GM21576 (cell line): ENCODE measurements at regions not wholly inside any gene's neighbourhood (a gene's known extent, or its start where the extent isn't known, plus 50 kb on each side); places are given as distances from the start of the nearest gene placed in this dataset.

Source experiments
- ATAC-seq: cut with Tn5 transposase; IDR thresholded peaks from one replicate; pipeline ENCODE4 v1.9.1; 2021; ENCODE audit warnings: mild to moderate bottlenecking, moderate library complexity; ENCODE audit not compliant: unreplicated experiment

- no peak for ATAC-seq
Measured at GRCh38 chr4:26099967-26100366, 185.9 kb downstream of the SMIM20 start.

DNA sequence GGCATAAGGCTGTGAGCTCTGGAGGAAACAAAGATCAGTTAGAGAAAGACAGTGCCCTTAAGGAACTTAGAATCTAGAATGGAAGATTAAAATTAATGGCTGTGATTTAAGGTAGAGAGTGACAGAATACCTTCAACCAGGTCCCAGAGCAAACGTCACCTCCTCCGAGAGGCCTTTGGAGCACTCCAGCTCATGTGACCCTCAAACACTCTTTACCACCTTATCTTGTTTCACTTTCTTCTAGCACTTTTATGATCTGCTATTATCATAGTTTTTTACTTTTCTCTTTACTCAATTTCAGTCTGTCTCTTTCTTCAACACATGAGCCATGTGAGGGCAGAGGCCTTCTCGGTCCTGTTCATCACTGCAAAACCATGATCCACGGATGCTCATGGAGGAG lies 187.0 kb downstream of the SMIM20 start:
- ATAC-seq: no peak

DNA sequence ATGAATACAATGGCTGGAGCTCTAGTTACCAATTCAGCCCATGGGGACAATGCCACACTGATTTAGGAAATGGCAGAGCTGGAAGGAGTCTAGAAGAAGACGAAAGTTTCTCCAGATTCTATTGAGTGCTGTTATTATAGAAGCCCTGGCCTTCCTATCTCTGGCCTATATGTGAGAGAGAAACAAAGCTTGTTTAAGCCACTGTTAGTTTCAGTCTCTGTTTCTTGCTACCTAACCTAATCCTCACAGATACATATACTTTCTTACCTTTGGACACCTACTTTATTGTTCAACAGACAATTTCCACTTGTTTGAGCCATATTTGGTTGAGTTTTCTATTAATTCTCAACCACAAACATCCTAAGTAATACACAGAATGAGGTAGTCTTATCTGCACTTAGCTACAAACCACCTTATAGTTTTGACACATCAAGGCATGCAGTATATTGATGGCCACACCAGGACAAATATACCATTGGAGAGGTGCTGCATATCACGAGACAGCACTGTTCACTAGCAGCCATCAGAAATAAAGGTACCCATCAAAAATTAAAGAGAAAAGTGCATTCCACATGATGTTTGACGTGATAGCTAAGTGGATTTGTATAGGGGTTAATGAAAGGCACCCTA lies 190.2 kb downstream of the SMIM20 start:
- peak; percentile 81 for ATAC-seq

DNA sequence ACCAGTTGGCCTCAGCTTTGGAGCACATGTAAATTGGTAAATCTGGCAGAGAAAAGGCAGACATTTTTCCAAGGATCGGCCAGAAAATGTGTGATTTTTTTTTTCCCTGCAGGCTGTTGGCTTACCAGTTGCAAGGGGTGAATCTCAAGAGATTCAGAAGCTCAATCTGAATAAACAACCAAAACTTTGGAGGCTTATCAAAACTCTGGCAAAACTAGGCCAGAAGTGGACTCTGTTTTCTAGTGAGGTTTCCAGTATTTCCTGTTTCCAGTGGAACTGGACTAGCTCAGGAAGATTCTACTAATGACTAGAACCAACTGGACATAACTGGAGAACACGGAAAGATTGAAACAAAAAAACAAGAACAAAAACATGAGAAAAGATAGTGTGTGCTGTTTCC lies 191.3 kb downstream of the SMIM20 start:
- ATAC-seq: no peak

DNA sequence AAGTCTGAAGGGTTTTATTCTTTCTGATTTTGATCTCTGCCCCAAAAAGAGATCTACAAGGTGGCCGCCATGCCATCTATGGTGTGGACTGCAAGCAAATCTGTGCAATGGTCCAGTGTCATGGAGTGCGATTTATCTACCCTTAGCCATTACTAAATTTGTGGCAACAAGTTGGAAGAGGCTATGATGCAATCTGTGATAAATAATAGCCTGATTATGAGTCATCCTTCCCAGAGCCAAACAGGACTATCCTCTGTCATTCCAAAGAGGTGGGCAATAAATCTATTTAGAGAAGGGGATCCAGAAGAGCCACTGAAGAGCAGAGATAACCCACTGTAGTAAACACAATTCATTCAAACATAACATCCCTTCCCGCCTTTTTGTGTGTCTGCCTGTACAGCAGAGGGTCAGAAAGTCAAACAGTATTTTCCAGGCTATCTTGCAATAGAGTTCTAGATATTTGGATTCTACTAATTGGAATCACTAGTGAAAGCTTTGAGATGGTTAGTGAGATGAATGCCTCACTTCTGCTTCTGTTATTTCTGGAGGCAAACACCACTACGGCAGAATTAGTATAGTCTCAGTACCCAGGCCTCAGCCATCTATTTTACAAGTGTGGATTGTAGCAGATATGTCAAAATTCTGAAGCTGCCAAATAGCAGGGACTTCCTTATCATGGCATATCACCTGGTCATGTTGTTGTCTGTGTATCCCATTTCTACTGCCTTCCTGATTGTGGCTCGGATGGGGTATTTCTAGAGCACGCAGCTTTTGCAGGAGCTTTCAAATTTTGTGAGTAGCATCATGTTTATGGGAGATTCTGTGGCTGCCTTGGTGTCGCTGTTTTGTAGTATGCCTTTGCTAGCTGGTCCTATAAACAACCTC lies 192.0 kb downstream of the SMIM20 start:
- ATAC-seq: peak; percentile 46

- ATAC-seq: no peak
Measured at GRCh38 chr4:26106776-26107175, 192.8 kb downstream of the SMIM20 start.

DNA sequence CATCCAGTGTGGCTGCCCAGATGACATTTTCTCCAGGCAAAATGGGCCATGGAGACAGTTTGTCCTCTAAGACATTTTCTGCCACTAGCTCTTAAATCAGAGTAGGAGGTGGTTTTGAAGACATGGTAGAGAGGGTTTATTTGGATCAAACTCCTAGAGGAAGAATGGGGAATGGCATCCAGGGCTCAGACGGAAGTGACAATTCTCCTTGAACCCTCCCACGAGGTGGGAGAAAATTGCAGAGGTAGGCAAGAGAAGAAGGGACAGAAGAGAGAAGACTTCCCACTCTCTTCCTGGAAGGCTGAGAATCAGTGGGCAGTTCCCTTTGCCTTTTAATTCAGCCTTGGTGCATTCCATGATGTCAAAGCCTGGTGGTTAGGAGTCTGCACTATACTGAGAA lies 194.0 kb downstream of the SMIM20 start:
- no peak for ATAC-seq

- ATAC-seq: no peak
Measured at GRCh38 chr4:26110493-26110892, 196.5 kb downstream of the SMIM20 start.

DNA sequence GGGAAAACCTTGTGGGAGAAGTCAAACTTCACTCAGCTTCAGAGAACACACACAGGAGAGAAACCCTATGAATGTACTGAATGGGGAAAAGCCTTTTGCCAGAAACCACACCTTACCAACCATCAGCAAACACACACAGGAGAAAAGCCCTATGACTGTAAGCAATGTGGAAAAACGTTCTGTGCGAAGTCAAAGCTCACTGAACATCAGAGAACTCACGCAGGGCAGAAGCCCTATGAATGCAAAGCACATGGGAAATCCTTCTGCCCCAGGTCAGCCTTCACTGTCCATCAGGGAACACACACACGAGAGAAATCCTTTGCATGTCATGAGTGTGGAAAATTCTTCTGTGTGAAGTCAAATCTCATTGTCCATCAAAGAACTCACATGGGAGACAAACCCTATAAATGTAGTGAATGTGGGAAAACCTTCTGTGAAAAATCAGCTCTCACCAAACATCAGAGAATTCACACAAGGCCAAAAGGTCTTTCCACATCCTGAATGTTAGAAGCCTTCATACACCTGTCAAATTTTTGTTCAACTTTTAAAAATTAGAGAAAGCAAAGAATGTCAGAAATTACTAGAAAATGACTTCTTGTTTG lies 199.4 kb downstream of the SMIM20 start:
- no peak for ATAC-seq

GRCh38 chr4:26116057-26116456 lies 202.0 kb downstream of the SMIM20 start:
- no peak for ATAC-seq

DNA sequence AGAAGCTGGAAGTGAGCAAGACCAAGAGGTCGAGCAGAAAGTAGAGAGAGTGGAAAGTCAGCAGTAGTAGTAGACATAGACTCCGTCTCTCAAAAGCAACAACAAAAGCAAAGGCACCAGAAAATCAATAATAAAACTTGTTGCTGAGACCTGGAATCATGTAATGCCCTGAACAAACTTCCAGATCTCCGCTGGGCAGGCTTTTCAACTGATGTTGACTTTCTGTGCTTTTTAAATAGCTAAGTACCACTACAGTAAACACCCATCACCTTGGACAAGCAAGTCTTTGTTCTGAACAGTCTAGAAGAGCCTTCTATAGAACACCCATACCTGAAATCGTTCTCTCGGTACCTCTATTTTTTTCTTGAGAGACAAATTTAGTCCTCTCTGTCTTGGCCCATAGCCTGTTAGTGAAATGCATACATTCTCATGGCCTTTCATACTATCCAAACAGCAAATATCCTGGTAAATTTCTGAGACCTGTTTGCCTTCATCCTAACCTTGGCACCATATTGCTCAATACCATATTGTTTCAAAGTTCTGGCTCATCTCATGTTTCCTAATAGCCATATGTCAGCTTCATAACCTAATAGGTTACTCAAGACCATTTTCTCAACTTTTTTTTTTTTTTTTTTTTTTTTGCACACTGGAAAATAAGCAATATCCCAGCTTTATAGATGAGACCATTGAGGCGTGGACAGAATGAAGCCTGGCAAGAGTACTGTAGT lies 200.6 kb upstream of the RBPJ start:
- no peak for ATAC-seq

DNA sequence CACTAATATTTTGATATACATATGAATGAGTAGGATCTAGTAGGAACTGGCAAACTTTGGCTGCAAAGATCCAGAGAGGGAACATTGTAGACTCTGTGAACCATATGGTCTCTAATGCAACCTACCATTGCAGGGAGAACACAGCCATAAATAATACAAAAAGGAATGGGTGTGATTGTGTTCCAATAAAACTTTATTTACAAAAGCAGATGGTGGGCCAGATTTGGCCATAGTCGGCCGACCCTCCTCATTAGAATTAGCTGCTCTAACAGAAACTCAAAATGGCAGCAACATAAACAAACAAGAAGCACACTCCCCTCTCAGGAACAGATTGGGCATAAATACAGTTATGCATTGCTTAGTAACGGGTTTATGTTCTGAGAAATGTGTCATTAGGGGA lies 198.1 kb upstream of the RBPJ start:
- ATAC-seq: no peak

GRCh38 chr4:26124753-26125321 lies 196.0 kb upstream of the RBPJ start:
- ATAC-seq: no peak

- no peak for ATAC-seq
Measured at GRCh38 chr4:26126143-26126718, 194.6 kb upstream of the RBPJ start.

DNA sequence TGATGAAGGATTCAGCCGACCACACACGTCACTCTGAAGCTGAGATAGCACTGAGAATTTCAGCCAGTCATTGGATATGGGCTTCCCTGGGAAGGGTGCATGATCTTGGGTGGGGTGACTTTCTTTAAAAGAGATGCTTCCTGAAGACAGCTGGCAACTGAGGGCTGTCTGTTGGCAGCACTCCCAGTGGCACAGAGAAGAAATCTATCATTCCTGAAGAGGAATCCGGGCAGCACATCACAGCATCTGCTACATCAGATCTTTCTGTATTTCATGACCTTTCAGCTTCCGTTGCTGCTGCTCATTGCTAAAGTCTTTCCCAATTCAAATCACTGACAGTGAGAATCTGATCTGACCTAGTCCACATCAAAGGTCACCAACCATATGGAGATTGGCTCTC lies 193.8 kb upstream of the RBPJ start:
- ATAC-seq: no peak

GRCh38 chr4:26127851-26128337 lies 192.9 kb upstream of the RBPJ start:
- no peak for ATAC-seq

- ATAC-seq: peak; percentile 71
Measured at GRCh38 chr4:26130173-26130572, 190.6 kb upstream of the RBPJ start.

DNA sequence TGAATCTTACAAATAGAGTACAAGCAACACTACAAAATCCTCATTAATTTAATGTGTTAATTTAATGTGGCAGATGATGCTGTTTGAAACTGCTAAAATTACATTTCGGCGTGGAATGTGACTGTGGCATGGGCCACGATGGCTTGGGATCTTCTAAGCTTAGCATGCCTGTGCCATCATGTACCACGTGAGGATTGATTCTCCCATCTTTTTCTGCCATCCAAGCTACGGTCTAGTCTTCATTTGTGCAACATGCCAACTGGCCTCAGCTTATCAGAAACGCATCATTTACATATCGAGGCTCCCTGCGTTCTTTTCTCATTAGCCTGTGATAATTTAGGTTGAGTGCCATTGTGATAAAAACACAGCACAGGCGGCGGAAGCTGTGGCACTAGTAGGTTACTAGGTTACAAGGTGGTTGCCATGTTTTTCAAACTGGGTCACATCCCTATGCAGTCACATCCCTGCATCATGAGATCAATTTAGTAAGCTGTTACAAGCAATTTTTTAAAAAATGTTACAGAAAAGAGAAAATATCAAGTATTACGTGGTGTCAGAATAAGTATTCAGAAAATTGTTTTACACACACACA lies 189.9 kb upstream of the RBPJ start:
- no peak for ATAC-seq

- peak; percentile 48 for ATAC-seq
Measured at GRCh38 chr4:26131711-26132110, 189.1 kb upstream of the RBPJ start.

DNA sequence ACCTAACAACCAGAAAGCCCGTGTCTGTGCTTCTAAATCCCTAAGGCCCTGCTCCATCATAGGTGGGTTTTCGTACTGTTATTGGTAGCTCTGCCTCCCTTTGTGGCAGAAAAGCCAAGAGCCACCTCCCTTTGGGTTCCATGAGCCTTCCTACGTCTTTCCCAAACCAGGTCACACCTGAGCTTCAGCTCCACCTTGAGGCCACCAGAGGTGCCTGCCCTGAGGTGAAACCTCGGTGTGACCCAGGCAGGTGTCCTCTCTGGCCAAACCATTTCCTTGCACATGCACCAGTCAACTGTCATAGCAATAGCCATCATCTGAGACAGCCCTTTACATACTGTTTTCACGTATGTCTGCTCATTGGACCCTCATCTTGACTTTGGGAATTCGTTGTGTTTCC lies 188.0 kb upstream of the RBPJ start:
- no peak for ATAC-seq
